Caco-2 (cell line): ENCODE measurements at regions not wholly inside any gene's neighbourhood (a gene's known extent, or its start where the extent isn't known, plus 50 kb on each side); places are given as distances from the start of the nearest gene placed in this dataset.

Source experiments
- BruUV-seq: library from RNA; stranded (reverse); fragments of 400-500 nt; replicated peaks from 2 replicates; lab custom pipeline; 2021; lab: Mats Ljungman, UMichigan
- CTCF ChIA-PET: fragments of 300-600 bp; sonication (Branson Sonifier 250); formaldehyde crosslinking; loops from one replicate; lab custom pipeline; 2022; ENCODE audit warnings: antibody characterized with exemption; lab: Charles Lee
- POLR2A ChIA-PET: fragments of 300-600 bp; sonication (Branson Sonifier 250); formaldehyde crosslinking; loops from one replicate; lab custom pipeline; 2022; ENCODE audit warnings: antibody characterized with exemption; lab: Charles Lee
- DNase-seq, 2 experiments: peaks; one replicate each; pipeline versions ENCODE4 v3.0.0 to v3.0.0-alpha.2; 2020 to 2022
- H3K27me3 ChIP-seq: replicated peaks from 2 replicates; pipeline ENCODE4 v1.6.0; 2011; ENCODE audit warnings: low read length; ENCODE audit not compliant: control insufficient read depth, insufficient read depth
- H3K36me3 ChIP-seq: 2 replicates; pipeline ENCODE4 v1.5.1; 2011; ENCODE audit warnings: low read length; ENCODE audit not compliant: control insufficient read depth, insufficient read depth
- H3K4me1 ChIP-seq: fragments of 250-450 bp; sonication (Bioruptor Pico); 2 replicates; pipeline ENCODE4 v1.5.1; 2020; ENCODE audit warnings: mild to moderate bottlenecking
- H3K4me3 ChIP-seq: 2 replicates; pipeline ENCODE4 v1.5.1; 2011; ENCODE audit warnings: low read depth, mild to moderate bottlenecking, control low read depth, low read length
- H3K9me3 ChIP-seq: fragments of 250-450 bp; sonication (Bioruptor Pico); 2 replicates; pipeline ENCODE4 v1.5.1; 2020; ENCODE audit warnings: mild to moderate bottlenecking, moderate library complexity
- H3K27ac Mint-ChIP-seq: one replicate; pipeline ENCODE4 v1.8.0; 2022; ENCODE audit warnings: mixed read lengths; ENCODE audit not compliant: unreplicated experiment
- H3K27me3 Mint-ChIP-seq: one replicate; pipeline ENCODE4 v1.8.0; 2022; ENCODE audit warnings: mixed read lengths; ENCODE audit not compliant: insufficient read depth, unreplicated experiment
- H3K36me3 Mint-ChIP-seq: one replicate; pipeline ENCODE4 v1.8.0; 2022; ENCODE audit warnings: mild to moderate bottlenecking, mixed read lengths; ENCODE audit not compliant: insufficient read depth, unreplicated experiment
- H3K4me1 Mint-ChIP-seq: one replicate; pipeline ENCODE4 v1.8.0; 2022; ENCODE audit warnings: low read depth, mixed read lengths; ENCODE audit not compliant: unreplicated experiment
- H3K4me3 Mint-ChIP-seq: one replicate; pipeline ENCODE4 v1.8.0; 2022; ENCODE audit warnings: mild to moderate bottlenecking, moderate library complexity, mixed read lengths; ENCODE audit not compliant: unreplicated experiment
- H3K9me3 Mint-ChIP-seq: one replicate; pipeline ENCODE4 v1.8.0; 2022; ENCODE audit warnings: mixed read lengths; ENCODE audit not compliant: unreplicated experiment
- CTCF ChIP-seq, 2 experiments: fragments of 200-600 bp in 1 of 2; IDR thresholded peaks; 1 replicate in 1 of 2; 2 replicates in 1 of 2; pipeline versions ENCODE4 v1.5.1 to v1.8.0; 2011 to 2022; ENCODE audit warnings: antibody characterized with exemption in 1 of 2, control low read depth in 1 of 2, inconsistent platforms in 1 of 2, low read depth in 1 of 2, low read length in 1 of 2, mild to moderate bottlenecking in 1 of 2, moderate library complexity in 1 of 2; ENCODE audit not compliant: insufficient read depth in 1 of 2, severe bottlenecking in 1 of 2, unreplicated experiment in 1 of 2
- intact Hi-C: fragments of 100-400 bp; cut with micrococcal nuclease; formaldehyde crosslinking; loops from one replicate; pipeline ENCODE4 v1.10.0; 2022; ENCODE audit not compliant: unreplicated experiment

DNA sequence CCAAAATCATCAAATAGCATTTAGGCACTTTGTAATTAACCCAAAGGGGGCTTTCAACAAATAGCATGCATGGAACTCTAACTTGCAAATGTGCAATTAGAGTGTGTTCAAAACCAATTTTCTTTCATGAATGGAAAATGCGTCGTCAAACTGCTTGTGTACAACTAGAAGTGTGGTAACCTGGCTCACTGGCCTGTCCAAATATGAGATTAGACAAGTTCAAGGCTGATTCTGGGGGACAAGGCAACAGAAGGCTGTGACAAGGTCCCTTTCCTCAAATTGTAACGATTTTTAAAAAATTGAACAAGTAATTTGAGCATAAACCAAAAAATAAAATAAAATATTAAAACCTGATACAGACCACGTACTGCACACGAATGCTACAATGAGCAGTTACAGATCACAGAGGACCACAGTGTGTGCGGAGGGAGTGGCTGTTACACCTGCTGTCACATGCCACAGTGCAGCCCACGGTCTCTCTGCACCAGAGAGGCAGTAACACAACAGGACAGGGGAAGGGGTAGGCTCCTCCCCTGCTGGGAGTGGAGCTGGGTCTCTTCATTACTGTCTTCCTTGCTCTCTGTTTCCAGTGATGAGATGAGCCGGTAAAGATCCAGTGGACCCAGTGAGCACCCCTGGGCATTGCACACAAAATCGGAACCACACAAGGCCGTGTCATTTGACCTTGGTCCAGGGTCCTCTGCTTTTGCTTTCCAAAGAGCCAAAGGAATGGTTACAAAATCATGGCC, 252.2 kb upstream of the PDE10A start:
- intact Hi-C loops = no loop called here
- no TSS peak for BruUV-seq
- DNase-seq = no peak
- POLR2A ChIA-PET = no interaction called here
- H3K36me3 Mint-ChIP-seq = no peaks in the 10 kb centered on the region
- H3K27me3 Mint-ChIP-seq = peaks cover 6% of the 10 kb centered on the region
- TF ChIP-seq CTCF (IDR thresholded peaks at IDR 0.05; ENCODE audit: insufficient read depth in 1 of 2, low read depth in 1 of 2, low read length in 1 of 2, severe bottlenecking in 1 of 2, unreplicated experiment in 1 of 2) = no peak
- H3K27ac Mint-ChIP-seq = no peak overlapping the region
- H3K9me3 Mint-ChIP-seq = peaks cover 10% of the 10 kb centered on the region
- Histone ChIP-seq H3K4me1 (no peaks in the 10 kb centered on the region), H3K4me3 (no peak overlapping the region), H3K36me3 (no peaks in the 10 kb centered on the region), H3K9me3 (no peaks in the 10 kb centered on the region), H3K27me3 (no peaks in the 10 kb centered on the region)
- H3K4me1 Mint-ChIP-seq = no peaks in the 10 kb centered on the region
- no peak overlapping the region for H3K4me3 Mint-ChIP-seq
- CTCF ChIA-PET = no interaction called here

DNA sequence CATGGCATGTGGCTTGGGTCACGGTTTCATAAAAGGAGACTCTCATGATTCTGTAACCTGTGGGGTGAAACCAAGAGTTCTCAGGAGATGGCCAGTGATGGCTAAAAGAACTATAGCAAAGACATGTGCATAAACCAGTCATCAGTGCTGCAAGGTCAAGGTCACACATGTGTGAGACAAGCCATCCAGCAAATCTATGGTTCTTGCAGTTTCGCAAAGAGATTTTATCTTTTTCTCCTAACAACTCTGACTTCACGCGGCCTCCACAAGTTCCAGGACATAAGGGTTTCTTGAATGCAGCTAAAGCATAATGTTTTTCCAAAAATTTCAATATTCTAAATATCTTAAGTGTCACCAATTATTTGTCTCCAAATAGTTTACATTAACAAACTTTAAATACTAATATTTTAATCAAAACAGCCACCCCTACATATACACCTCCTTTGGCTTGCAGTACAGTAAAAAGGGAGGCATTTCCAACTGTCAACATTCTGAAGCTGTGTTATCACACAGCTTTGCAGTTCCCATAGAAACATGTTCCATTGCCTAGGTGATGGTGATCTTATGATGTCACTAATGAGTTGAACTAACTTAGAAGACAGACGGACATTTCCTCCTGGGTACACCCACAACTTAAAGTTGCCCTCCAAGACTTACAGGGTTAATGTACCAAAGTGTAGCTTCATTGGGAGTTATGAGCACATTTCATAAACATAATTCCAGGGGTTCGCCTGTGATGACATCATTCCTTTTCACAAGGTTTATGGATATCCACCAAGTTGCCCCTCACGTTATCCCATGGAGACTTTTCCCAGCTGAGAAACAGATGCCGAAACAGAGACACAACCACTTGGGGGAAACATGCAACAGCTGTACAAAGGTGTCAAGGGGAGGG, 250.9 kb upstream of the PDE10A start:
- TF ChIP-seq CTCF (IDR thresholded peaks at IDR 0.05; ENCODE audit: insufficient read depth in 1 of 2, low read depth in 1 of 2, low read length in 1 of 2, severe bottlenecking in 1 of 2, unreplicated experiment in 1 of 2) = no peak
- Histone ChIP-seq H3K36me3 (no peaks in the 10 kb centered on the region), H3K9me3 (no peaks in the 10 kb centered on the region), H3K27me3 (no peaks in the 10 kb centered on the region), H3K4me1 (no peaks in the 10 kb centered on the region), H3K4me3 (no peak overlapping the region)
- ChIA-PET POLR2A (no interaction called here), CTCF (no interaction called here)
- intact Hi-C loops = no loop called here
- Mint-ChIP-seq H3K27me3 (peaks cover 6% of the 10 kb centered on the region), H3K27ac (no peak overlapping the region), H3K4me1 (no peaks in the 10 kb centered on the region), H3K36me3 (no peaks in the 10 kb centered on the region), H3K9me3 (peaks cover 10% of the 10 kb centered on the region), H3K4me3 (no peak overlapping the region)
- no TSS peak for BruUV-seq
- DNase-seq = no peak

DNA sequence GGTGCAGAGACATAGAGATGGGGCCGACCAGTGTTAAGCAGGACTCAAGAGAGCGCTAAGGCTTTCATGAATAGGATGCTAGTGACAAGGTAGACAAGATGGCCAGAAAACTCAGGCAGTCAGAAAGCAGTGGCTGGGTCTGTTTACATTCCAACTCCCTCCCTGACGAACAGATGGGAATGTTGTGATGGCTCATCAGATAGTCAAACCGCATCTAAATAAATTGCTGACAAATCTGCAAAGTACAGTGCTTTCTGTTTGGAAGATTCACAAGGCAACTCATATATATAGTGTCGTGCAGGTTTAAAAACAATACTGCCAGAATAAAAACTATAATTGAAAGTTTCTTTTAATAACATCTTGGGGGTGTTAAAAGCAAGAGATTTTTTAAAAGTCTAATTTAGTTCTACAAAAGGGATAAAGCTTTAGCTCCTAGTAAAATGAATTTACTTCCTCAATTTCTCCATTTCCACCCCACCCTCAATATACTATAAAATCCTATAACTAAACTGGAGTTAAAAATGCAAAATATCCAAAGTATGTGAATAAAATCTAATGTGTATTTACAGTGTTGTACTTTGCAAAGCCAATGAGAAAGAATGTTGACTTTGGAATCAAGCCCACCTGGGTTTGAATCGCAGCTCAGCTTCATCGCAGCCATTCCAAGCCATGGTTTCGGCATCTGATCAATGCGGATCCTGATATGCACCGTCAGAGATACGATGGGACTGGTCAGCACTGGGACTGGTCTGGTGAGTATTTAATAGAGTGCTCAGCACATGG, 247.3 kb upstream of the PDE10A start:
- intact Hi-C loops = no loop called here
- H3K27me3 ChIP-seq = no peaks in the 10 kb centered on the region
- no peaks in the 10 kb centered on the region for H3K36me3 Mint-ChIP-seq
- no peaks in the 10 kb centered on the region; the same call in 1 of the 2 replicates for H3K4me1 ChIP-seq
- DNase-seq = no peak
- no peak overlapping the region for H3K4me3 Mint-ChIP-seq
- H3K27ac Mint-ChIP-seq = no peak overlapping the region
- no peaks in the 10 kb centered on the region for H3K36me3 ChIP-seq
- H3K9me3 ChIP-seq = no peaks in the 10 kb centered on the region
- H3K9me3 Mint-ChIP-seq = peaks cover 22% of the 10 kb centered on the region
- peaks cover 9% of the 10 kb centered on the region for H3K27me3 Mint-ChIP-seq
- TF ChIP-seq CTCF (IDR thresholded peaks at IDR 0.05; ENCODE audit: insufficient read depth in 1 of 2, low read depth in 1 of 2, low read length in 1 of 2, severe bottlenecking in 1 of 2, unreplicated experiment in 1 of 2) = no peak
- ChIA-PET CTCF (no interaction called here), POLR2A (no interaction called here)
- BruUV-seq = no TSS peak
- no peaks in the 10 kb centered on the region for H3K4me1 Mint-ChIP-seq
- H3K4me3 ChIP-seq = no peak overlapping the region
